ENCODE measurements at regions not wholly inside any gene's neighbourhood (a gene's known extent, or its start where the extent isn't known, plus 50 kb on each side); places are given as distances from the start of the nearest gene placed in this dataset.
"Not testable (repeated sequence)": the region's sequence is repeated elsewhere in the genome, so short reads cannot be mapped to it uniquely, and the experiment has no call there.

DNA sequence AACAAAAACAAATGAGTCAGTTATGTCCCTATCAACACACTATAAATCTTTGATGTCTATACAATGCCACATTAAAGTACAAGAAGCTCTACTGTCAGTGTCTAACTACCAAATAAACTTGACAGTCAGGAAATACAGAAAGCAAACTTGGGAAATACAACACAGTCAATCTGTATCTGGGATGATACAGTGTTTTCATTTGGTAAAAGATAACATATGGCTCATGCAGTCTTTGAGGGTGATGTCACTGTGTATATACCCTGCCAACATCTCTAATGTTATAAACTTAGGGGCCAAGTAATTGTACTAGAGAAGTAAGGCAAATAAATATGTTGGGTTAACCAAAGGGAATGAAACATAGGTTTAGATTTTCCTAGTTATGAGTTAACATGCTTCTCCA is 552.5 kb upstream of the ADAMTS5 start:
- DNase-seq (ENCODE audit: low read depth in 2 of 2) = no peak

DNA sequence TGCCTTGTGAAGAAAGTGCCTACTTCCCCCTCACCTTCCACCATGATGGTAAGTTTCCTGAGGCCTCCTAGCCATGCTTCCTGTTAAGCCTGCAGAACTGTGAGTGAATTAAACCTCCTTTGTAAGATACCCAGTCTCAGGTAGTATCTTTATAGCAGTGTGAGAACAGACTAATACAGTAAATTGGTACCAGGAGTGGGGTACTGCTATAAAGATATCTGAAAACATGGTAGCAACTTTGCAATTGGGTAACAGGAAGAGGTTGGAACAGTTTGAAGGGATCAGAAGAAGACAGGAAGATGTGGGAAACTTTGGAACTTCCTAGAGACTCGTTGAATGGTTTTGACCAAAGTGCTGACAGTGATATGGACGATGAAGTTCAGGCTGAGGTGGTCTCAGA is 550.3 kb upstream of the ADAMTS5 start:
- DNase-seq (ENCODE audit: low read depth in 2 of 2) = not testable (repeated sequence)

DNA sequence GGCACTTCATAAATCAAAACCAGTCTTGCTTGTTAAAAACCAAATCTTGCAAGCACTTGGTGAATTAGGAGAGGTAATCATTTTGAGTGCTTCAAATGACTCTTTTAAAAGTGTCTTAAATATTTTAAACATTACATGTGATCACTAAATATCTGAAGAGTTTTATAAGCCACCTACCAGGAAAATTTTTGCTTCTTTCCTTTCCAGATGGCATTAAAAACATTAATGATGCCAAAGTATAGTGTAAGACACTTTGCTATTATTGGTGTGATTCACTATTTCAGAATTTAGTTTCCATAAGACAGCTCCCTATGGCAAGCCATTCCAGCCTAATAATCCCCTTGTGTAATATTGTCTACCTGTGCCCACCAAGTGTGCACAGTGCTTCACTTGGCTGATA is 548.8 kb upstream of the ADAMTS5 start:
- no peak for DNase-seq (ENCODE audit: low read depth in 2 of 2)

DNA sequence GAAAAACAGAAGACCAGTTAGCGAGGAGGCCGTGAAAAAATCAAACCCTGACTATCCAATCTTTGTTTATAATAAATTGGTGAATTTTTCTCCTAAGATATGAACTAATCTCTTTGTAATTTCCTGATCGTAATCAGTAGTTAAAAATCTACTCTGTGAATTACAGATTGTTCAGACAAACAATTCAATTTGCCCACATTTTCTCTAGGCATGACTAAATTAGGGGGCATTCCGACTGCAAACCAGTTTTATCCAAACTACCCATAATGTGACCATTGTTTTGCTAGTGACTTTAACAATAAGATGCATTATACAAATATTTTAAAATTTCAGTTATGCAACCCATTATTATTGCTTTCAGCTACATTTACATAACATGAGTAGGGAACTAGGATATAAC is 546.9 kb upstream of the ADAMTS5 start:
- no peak for DNase-seq (ENCODE audit: low read depth in 2 of 2)

DNA sequence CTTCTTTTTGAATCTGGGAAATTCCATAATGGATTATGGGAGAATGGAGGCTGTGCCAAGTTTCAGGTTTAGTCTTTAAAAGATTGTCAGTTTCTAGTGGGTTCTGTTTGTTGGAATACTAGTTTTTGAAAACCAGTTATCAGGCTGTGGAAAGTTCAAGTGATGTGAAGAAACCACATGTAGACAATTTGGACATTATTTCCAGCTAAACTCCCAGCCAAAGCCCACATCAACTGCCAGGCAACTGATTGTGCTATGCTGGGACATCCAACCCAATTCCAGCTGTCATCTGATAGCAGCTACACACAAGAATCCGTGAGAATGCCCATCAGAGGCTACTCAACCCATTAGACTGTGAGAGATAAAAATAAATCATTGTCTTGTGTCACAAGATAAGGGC is 546.1 kb upstream of the ADAMTS5 start:
- no peak for DNase-seq (ENCODE audit: low read depth in 2 of 2)

DNA sequence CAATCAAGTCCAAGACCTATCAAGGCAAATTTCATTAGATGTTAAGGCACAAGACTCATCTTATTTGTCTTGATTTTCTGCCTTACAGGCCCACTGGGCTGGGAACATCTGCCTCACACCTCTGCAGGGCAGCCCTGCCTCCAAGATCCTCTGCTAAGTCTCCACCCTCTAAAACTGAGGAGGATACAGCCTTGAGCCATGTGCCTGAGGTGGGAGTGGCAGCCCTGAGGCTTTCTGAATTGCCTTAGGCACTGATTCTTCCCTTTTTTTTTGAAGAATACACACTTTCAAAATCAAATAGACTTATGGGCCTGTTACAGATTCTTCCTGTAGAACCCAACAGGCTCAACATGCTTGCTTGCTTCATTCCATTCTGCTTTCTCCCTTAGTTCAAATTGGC is 544.3 kb upstream of the ADAMTS5 start:
- DNase-seq (ENCODE audit: low read depth in 2 of 2) = no peak

DNA sequence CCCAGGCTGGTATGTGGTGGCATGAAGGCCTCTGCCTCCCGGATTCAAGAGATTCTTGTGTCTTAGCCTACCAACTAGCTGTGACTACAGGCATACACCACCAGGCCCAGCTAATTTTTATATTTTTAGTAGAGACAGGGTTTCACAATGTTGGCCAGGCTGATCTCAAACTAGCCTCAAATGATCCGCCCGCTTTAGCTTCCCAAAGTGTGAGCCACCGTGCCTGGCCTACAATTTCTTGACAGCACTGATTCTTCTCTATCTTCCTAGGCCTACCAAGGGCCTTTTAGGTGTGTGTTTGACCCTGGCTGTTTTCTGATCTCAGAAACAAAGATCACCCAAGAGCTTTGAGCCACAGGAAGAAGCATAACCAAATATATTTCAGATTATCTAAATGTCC is 540.8 kb upstream of the ADAMTS5 start:
- no peak for DNase-seq (ENCODE audit: low read depth in 2 of 2)

DNA sequence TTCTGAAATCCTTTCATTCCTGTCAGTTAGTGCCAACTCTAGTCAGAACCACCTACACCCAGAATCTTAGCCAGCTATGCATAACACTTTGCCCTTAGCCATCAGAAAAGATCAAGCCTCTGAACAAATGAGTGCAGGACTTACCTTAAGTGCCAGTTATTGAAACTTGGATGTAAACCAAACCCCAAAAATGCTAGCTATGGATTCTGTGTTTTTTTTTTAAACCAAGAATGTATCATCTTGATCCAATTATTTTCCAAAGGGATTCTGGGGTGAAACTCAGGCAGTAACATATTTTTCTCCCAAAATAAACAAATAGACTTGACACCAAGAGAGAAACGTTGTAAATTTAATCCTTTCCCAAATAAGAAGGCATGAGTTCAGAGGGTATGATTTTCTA is 538.6 kb upstream of the ADAMTS5 start:
- DNase-seq (ENCODE audit: low read depth in 2 of 2) = no peak

DNA sequence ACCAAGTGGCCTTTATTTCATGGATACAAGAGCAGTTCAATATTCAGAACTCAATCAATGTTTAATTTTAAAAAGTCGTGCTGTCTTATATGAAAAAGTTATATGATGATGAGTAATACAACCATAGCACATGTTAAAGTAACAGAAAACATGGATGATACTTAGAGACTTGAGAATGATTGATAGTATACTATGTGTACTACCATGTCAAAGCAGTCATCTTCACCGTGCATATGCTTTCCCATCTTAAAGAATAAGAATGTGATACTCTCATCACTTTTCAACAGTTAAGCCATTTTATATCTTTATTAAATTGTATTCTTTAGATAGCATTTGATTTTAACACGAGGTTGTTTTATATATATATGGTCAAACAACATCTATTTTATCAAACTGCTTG is 535.9 kb upstream of the ADAMTS5 start:
- no peak for DNase-seq (ENCODE audit: low read depth in 2 of 2)

DNA sequence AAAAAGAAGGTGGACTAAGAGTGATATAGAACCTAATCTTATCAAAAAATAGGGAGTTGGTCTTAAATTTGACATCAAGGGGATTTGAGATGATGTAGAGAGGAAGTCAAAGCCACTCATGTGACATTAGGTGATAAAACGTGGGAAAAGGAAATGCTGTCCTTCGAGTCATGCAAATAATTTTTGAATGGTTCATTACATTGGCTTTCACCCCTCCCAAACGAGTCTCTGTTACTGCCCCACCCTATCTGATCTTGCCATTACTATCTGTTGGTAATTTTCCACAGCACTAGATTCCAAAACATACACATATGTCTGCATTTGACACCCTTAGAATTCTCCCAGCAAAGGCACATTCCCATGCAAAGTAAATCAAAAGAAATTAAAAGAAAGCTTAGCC is 531.1 kb upstream of the ADAMTS5 start:
- DNase-seq (ENCODE audit: low read depth in 2 of 2) = no peak

DNA sequence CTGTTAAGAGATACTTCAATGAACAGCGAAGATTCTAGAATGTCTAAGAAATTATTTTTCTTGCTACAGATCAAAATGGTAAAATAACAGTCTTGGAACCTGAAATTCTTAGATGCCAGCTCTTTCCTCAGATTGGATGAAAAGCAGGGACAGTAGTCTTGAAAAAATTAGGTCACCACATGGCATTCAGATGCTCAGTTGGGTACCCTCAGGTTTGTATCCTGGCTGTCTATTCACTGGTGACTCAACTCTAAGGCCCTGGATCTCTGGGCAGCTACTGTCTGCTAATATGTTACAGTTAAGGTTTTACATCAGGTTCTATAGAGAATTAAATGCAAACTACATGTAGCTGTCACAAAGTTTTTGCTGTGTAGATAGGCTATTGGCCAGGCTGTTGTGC is 528.9 kb upstream of the ADAMTS5 start:
- DNase-seq (ENCODE audit: low read depth in 2 of 2) = no peak

DNA sequence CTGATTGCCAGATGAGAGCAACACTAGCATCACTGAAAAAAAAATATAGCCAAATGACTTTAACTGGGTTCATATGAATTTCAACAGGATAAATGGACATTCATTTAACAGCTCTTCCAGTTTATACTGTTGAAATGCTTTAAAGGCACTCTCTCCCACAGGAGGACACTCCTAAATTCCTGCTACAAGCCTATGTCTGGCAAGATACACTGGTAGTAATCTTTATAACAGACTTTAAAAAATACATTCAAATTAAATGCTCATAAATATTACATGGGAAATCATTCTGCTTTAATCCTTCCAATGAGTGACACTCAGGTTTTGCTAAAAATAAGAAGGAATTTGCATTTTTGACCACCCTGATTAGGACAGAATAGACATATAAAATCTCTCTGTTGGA is 526.7 kb upstream of the ADAMTS5 start:
- no peak for DNase-seq (ENCODE audit: low read depth in 2 of 2)

DNA sequence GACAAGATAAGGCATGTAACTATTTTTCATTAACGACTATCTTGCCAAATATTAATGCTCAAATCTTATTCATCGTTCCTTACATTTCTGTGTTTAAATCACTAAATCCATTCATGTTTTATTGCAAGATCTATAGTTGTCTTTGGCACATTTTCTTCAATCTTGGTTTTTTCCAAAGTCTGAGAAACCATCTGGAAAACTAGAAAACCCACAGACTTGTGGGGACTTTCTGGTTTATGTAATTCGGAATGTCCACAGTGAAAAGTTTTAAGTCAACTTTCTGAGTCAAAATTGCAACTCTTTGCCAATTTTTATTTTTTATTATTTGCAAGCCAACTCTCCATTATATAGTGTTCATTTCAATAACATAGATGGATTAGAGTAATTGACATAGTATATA is 520.8 kb upstream of the ADAMTS5 start:
- DNase-seq (ENCODE audit: low read depth in 2 of 2) = no peak

DNA sequence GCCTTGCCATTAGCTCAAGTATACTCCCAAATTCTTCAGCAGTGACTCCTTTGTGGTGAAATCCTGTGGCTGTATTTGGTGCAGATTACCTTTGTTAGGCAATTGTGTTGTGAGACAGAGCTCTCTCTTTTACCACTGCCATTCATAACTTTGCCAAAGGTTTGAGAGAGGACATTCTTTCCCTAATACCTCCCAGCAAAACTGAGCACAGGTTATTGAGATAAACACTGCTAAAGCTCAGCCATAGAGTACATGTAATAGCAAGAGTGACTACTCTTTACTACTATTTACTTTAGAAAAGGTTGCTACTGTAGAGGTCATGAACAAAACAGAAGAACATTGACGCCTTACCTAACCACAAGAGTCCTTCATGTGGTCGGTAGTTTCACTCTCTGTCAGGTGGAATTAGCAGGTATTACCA is 514.0 kb upstream of the ADAMTS5 start:
- DNase-seq (ENCODE audit: low read depth in 2 of 2) = no peak

DNA sequence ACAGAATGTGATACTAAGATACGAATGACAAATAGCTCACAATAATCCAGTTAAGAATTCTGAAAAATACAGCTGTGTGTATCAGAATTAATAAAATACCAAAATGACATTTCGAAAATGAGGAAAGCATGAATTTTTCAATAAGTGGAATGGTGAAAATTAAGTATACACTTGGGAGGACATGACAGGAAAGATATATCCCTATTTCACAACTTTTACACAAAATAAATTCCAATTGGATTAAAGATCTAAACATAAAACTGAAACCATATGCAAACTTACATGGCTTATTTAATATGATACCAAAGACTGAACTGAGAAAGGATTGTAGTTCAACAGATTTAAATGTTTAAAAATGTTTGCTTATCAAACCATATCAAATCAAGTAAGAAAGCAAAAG is 510.4 kb upstream of the ADAMTS5 start:
- DNase-seq (ENCODE audit: low read depth in 2 of 2) = no peak

DNA sequence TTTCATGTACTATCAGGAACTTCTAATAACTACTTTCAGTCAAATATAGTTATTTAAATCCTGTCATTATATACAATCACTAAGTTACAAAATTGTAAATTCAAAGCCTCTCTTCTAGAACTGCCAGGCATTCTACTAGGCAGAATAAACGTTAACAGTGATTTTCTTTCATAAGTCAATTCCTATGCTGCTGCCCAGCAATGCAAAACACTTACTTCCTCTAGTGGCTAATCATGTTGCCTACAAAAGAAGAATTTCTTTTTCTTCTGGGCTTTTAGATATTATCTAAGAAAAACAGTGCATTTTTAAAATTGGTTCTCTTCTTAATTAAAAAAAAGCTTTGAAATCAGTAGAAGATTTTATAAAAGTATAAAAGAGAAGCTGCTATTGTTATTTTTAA is 509.8 kb upstream of the ADAMTS5 start:
- DNase-seq (ENCODE audit: low read depth in 2 of 2) = no peak

DNA sequence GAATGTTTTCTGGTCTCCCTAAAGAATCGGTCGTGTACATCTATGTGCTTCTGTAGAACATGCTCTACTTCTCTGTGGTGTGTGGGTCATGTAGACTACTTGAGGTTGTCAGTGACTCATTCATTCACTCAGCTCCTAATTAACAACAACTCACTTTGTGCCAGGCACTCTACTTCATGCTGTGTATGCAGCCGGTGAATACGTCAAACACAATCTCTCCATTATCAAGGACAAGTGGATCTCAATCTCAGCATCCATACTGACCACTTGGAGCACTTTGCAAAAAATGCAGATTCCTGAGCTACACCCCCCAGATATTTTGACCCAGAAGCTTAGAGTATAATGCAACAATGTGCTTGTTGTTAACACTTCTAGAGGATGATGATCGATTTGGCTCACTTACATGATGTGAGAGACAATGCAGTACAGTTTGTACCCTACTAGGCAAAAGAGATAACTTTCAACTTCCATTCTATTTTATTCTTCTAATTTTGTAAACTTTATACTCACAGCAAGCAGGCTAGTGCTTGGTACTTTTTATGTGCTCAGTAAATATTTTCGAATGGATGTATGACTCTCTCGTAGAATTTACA is 508.6 kb upstream of the ADAMTS5 start:
- DNase-seq (ENCODE audit: low read depth in 2 of 2) = no peak

DNA sequence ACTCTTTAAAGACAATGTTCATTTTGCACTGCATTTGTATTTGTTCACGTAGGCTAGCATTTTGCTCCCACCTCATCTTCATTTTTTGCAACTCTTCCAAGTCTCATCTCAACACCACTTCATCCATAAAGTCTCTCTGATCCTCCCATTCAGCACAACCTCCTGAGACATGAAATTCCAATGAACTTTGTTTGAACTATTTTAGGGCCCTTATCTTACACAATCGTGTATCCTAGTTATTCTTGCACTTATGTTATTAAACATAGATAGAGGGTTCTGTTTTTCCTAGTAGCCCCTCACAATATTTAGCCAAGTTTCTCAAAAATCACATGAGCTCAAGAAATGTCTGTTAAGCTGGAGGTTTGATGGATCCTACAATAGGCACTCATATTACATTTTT is 500.5 kb upstream of the ADAMTS5 start:
- no peak for DNase-seq (ENCODE audit: low read depth in 2 of 2)

DNA sequence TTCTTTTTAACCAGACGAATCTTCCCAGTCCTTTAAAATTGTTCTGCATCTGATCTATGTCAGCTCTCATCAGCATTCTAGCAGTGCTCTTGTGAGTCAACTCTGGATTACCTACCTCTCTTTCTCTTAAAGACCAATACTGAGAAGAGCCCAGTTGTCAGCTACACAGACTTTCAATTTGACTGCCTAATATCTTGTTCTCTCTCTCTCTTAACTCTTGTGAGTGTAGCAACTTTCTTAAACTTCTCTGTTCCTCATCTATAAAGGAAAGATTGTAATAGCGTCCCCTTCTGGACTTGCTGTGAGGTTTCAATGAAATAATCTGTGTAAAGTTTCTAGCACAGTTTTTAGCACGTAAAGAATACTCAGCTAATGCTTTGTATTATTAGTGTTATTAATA is 499.3 kb upstream of the ADAMTS5 start:
- no peak for DNase-seq (ENCODE audit: low read depth in 2 of 2)

DNA sequence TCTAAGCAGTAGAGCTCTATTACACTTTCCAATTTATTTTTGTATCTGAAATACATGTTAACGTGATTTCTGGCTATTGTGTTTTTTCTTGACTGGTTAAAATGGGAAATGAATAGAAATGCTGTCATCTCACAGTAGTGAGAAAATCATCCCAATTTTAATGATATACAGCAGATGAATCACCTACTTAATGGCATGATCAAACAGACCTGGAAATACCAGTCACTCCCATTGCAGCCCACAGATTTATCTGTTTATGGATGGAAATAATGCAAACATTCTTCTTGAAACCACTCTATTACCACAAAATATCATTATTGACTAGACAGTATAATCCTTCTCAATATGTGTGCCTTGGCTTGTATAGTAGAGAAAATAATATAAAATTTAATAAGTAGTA is 497.8 kb upstream of the ADAMTS5 start:
- DNase-seq (ENCODE audit: low read depth in 2 of 2) = no peak

DNA sequence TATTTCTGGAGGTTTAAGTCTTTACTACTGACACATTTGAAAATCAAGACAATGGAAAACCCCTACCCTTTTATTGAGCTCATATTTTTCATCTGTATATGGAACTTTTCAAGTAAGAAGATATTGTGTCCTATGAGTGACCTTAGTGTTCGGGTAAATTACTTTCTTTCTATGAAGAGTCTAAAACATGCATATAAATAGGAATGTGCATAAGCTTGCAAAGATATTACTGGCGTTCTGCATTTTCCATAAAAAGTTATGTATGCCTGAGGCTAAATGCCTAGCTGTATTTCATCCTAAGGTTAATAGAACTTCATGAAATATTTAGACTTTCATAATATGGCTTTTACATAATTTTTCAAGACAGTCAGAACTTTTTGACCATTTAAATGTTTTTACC is 495.8 kb upstream of the ADAMTS5 start:
- no peak for DNase-seq (ENCODE audit: low read depth in 2 of 2)

DNA sequence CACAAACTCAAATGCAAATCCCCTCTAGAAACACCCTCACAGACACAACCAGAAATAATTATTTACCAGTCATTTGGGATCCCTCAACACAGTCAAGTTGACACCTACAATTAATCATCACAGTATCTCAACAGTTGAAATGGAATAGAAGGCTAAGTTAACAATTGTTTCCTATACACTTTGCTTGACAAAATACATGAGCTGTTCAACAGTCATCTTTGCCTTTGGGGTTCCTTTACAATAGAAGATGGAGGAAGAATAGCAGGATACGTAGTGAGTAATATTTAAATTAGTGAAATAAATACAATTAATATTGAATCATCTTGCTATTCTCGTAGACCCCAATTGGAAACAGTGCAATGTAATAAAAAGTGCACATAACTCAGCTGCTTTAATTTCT is 487.3 kb upstream of the ADAMTS5 start:
- no peak for DNase-seq (ENCODE audit: low read depth in 2 of 2)

DNA sequence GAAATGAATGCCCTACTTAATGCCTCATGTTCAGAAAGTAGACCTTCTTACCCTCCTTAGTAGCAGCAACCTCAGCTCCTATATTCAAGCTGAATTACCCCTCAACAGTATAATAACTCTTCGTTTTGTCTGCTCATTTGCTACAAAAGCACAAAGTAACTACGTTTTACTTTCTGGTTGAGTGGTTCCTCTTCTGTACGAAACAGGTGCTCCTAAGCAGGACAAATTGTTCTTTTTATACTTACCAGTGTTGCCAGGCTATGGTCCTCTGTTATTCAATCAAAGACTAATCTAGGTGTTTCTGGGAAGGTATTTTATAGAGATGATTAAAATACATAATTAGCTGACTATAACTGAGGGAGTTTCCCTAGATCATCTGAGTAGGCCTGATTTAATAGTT is 484.2 kb upstream of the ADAMTS5 start:
- DNase-seq (ENCODE audit: low read depth in 2 of 2) = no peak

DNA sequence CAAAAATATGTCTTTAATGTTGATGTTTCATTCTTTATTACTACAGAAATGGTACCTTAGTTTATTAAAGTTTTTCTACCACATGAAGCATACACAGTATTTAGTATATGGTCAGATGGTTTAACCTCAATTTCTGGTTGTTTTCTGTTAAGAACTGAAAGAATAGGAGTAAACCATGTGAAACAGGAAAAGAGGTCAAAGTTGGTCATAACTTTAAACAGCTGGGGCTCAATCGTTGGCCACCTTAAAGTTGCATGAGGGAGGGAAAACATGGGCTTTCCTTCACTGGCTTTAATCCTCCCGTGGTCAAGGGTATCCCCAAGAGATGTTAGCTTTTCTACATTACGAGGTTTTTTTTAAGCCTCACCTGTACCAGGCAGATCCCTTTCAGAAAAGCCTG is 483.3 kb upstream of the ADAMTS5 start:
- no peak for DNase-seq (ENCODE audit: low read depth in 2 of 2)

DNA sequence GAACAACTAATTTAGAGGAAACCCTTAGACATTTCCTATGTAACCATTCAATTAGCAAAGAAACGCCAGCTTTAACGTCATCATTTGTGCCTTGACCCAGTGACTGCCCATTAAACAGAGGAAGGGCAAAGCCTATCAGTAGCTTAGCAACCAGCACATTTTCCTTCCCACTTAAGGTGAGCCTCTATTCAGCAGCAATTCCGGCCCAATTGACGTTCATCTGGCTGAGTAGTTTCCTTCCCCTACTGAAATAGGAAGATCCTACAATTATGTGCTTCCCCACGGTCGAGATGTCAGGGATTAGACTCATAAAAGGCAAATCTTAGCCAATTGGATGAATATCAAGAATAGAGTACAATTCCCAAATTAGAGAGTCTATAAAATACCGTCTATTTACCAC is 482.1 kb upstream of the ADAMTS5 start:
- DNase-seq (ENCODE audit: low read depth in 2 of 2) = no peak
